GM12892 (cell line): ENCODE measurements at regions not wholly inside any gene's neighbourhood (a gene's known extent, or its start where the extent isn't known, plus 50 kb on each side); places are given as distances from the start of the nearest gene placed in this dataset.

ENCODE experiments used
- POLR2A ChIP-seq: IDR thresholded peaks from 2 replicates; pipeline ENCODE4 v1.6.1; 2011; ENCODE audit warnings: low read depth, low read length, control low read depth
- POLR2AphosphoS5 ChIP-seq: IDR thresholded peaks from 2 replicates; pipeline ENCODE4 v1.6.1; 2011; ENCODE audit warnings: low read depth, low read length, control low read depth

DNA sequence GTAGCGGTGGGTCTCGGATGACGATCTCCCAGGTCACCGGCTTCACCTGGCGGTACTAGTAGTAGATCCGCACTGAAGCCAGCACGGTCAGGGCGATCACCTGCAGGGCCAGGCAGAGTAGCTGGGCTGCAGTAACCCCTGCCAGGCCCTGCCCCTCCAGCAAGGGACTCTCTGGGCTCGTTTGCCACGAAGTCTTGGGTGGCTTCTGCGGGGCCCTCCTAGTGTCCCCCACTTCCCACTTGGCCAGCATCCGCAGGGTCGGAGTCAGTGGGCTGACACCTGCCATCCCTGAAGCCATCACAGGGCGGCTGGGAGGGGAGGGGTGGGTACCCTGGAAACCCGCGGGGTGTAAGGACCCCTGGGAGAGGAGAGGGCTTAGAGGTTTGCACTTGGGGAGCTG is 214.0 kb downstream of the OR4C45 start:
- no peak for TF ChIP-seq POLR2AphosphoS5
- no peak for TF ChIP-seq POLR2A
